ENCODE measurements at regions not wholly inside any gene's neighbourhood (a gene's known extent, or its start where the extent isn't known, plus 50 kb on each side); places are given as distances from the start of the nearest gene placed in this dataset.

GRCh38 chr6:156555116-156555515, 222.1 kb upstream of the ARID1B start:
- H3K27ac ChIP-seq (ENCODE audit: low read depth, low read length): no peak overlapping the region
- intact Hi-C loops (cut with micrococcal nuclease): no loop called here
- TF ChIP-seq EGR1 (IDR thresholded peaks at IDR 0.05; ENCODE audit: low read depth): no peak
- H3K4me3 ChIP-seq (replicated peaks in 1 of 2; ENCODE audit: low read depth in 1 of 2, low read length in 2 of 2): no peak overlapping the region
- H3K4me2 ChIP-seq (ENCODE audit: low read length): no peak overlapping the region
- no peak overlapping the region for H2AFZ ChIP-seq (ENCODE audit: low read depth, low read length, poor library complexity, severe bottlenecking)
- no peaks in the 10 kb centered on the region for H3K36me3 ChIP-seq (ENCODE audit: control insufficient read depth in 1 of 2, insufficient read depth in 2 of 2, low read length in 2 of 2)
- H4K20me1 ChIP-seq (ENCODE audit: insufficient read depth): no peaks in the 10 kb centered on the region
- ChIA-PET CTCF (no interaction called here), RAD21 (ENCODE audit: low non-redundant PET in 1 of 2, low total read pairs in 2 of 2, uncharacterized antibody in 2 of 2, unreplicated experiment in 2 of 2) (no interaction called here), POLR2A (no interaction called here)
- 0 out of 4 replicates have a peak, but pooled peaks cover 0 to 2% of the 10 kb centered on the region in 2 experiments for H3K9me3 ChIP-seq (ENCODE audit: control insufficient read depth in 1 of 2, insufficient read depth in 1 of 2, low read depth in 1 of 2, low read length in 2 of 2)
- H3K4me1 ChIP-seq (ENCODE audit: control insufficient read depth in 1 of 2, insufficient read depth in 2 of 2, low read length in 2 of 2): no peaks in the 10 kb centered on the region
- no peak for DNase-seq (ENCODE audit: low read depth, low spot score)
- H3K9ac ChIP-seq (ENCODE audit: low read length): no peak overlapping the region
- H3K27me3 ChIP-seq (ENCODE audit: insufficient read depth, low read length): peaks cover 4% of the 10 kb centered on the region; the same call in 1 of the 2 replicates
- no peak for ATAC-seq
- BruUV-seq (replicated peaks): no TSS peak
- H3K79me2 ChIP-seq (ENCODE audit: insufficient read depth, low read length): no peaks in the 10 kb centered on the region
- H3K9me2 ChIP-seq (ENCODE audit: insufficient read depth): no peaks in the 10 kb centered on the region

- Histone ChIP-seq H3K9me3 (ENCODE audit: control insufficient read depth in 1 of 2, insufficient read depth in 1 of 2, low read depth in 1 of 2, low read length in 2 of 2) (no peaks in the 10 kb centered on the region), H3K4me1 (ENCODE audit: control insufficient read depth in 1 of 2, insufficient read depth in 2 of 2, low read length in 2 of 2) (no peaks in the 10 kb centered on the region), H3K4me2 (ENCODE audit: low read length) (no peak overlapping the region), H3K4me3 (replicated peaks in 1 of 2; ENCODE audit: low read depth in 1 of 2, low read length in 2 of 2) (no peak overlapping the region), H3K36me3 (ENCODE audit: control insufficient read depth in 1 of 2, insufficient read depth in 2 of 2, low read length in 2 of 2) (no peaks in the 10 kb centered on the region), H2AFZ (ENCODE audit: low read depth, low read length, poor library complexity, severe bottlenecking) (no peak overlapping the region), H3K9ac (ENCODE audit: low read length) (no peak overlapping the region), H3K27me3 (ENCODE audit: insufficient read depth, low read length) (peaks cover 4% of the 10 kb centered on the region; the same call in 1 of the 2 replicates), H3K79me2 (ENCODE audit: insufficient read depth, low read length) (no peaks in the 10 kb centered on the region), H3K27ac (ENCODE audit: low read depth, low read length) (no peak overlapping the region), H3K9me2 (ENCODE audit: insufficient read depth) (no peaks in the 10 kb centered on the region), H4K20me1 (ENCODE audit: insufficient read depth) (no peaks in the 10 kb centered on the region)
- BruUV-seq (replicated peaks): no TSS peak
- ChIA-PET CTCF (no interaction called here), POLR2A (no interaction called here), RAD21 (ENCODE audit: low non-redundant PET in 1 of 2, low total read pairs in 2 of 2, uncharacterized antibody in 2 of 2, unreplicated experiment in 2 of 2) (no interaction called here)
- DNase-seq (ENCODE audit: low read depth, low spot score): no peak
- ATAC-seq: no peak
- no peak for TF ChIP-seq REST (IDR thresholded peaks at IDR 0.05; ENCODE audit: low read depth)
- TF ChIP-seq EGR1 (IDR thresholded peaks at IDR 0.05; ENCODE audit: low read depth): no peak
- TF ChIP-seq SIN3A (IDR thresholded peaks at IDR 0.05; ENCODE audit: low read depth): no peak
- intact Hi-C loops (cut with micrococcal nuclease): no loop called here
Observed at GRCh38 chr6:156554160-156554559, 223.0 kb upstream of the ARID1B start.
